ENCODE measurements at regions not wholly inside any gene's neighbourhood (a gene's known extent, or its start where the extent isn't known, plus 50 kb on each side); places are given as distances from the start of the nearest gene placed in this dataset.
A peak's percentile ranks its signal among the peaks of the same experiment; 100 is the strongest.

- DNase-seq = peak; percentile 32 to 62
These were observed 354.0 kb upstream of the DUSP10 start for GRCh38 chr1:222095606-222096475.

- no peak for DNase-seq
These were observed 351.6 kb upstream of the DUSP10 start for GRCh38 chr1:222093518-222093917.

- DNase-seq = no peak
These were observed 348.2 kb upstream of the DUSP10 start for GRCh38 chr1:222090103-222090502.

GRCh38 chr1:222087221-222087920, 345.5 kb upstream of the DUSP10 start:
- DNase-seq = no peak

GRCh38 chr1:222084996-222085395, 343.1 kb upstream of the DUSP10 start:
- DNase-seq = no peak

- DNase-seq = no peak
These were observed 342.2 kb upstream of the DUSP10 start for GRCh38 chr1:222084048-222084447.

GRCh38 chr1:222081859-222082258, 340.0 kb upstream of the DUSP10 start:
- DNase-seq = no peak

- DNase-seq = no peak
These were observed 337.7 kb upstream of the DUSP10 start for GRCh38 chr1:222079566-222079965.

- no peak for DNase-seq
These were observed 335.3 kb upstream of the DUSP10 start for GRCh38 chr1:222077206-222077605.

- DNase-seq = no peak
These were observed 332.4 kb upstream of the DUSP10 start for GRCh38 chr1:222074317-222074716.

GRCh38 chr1:222073307-222073995, 331.6 kb upstream of the DUSP10 start:
- DNase-seq = no peak

GRCh38 chr1:222071387-222071786, 329.5 kb upstream of the DUSP10 start:
- no peak for DNase-seq

- no peak for DNase-seq
These were observed 327.0 kb upstream of the DUSP10 start for GRCh38 chr1:222068937-222069336.

GRCh38 chr1:222068101-222068500, 326.2 kb upstream of the DUSP10 start:
- DNase-seq = no peak

GRCh38 chr1:222066539-222066938, 324.6 kb upstream of the DUSP10 start:
- DNase-seq = no peak

GRCh38 chr1:222065234-222065633, 323.3 kb upstream of the DUSP10 start:
- no peak for DNase-seq

GRCh38 chr1:222064388-222065211, 322.7 kb upstream of the DUSP10 start:
- DNase-seq = no peak

- DNase-seq = no peak
These were observed 320.8 kb upstream of the DUSP10 start for GRCh38 chr1:222062640-222063039.

- DNase-seq = no peak
These were observed 319.9 kb upstream of the DUSP10 start for GRCh38 chr1:222061711-222062359.

GRCh38 chr1:222060210-222060916, 318.5 kb upstream of the DUSP10 start:
- no peak for DNase-seq

GRCh38 chr1:222058249-222058648, 316.4 kb upstream of the DUSP10 start:
- DNase-seq = no peak

- no peak for DNase-seq
These were observed 315.3 kb upstream of the DUSP10 start for GRCh38 chr1:222057162-222057561.
